ENCODE measurements at regions not wholly inside any gene's neighbourhood (a gene's known extent, or its start where the extent isn't known, plus 50 kb on each side); places are given as distances from the start of the nearest gene placed in this dataset.

- Histone ChIP-seq H3K27me3 (ENCODE audit: insufficient read depth, low read length) (no peaks in the 10 kb centered on the region), H3K4me1 (ENCODE audit: insufficient read depth, low read length, severe bottlenecking) (no peaks in the 10 kb centered on the region), H3K9me2 (ENCODE audit: low read depth, low read length) (no peaks in the 10 kb centered on the region), H3K9ac (ENCODE audit: low read length) (no peak overlapping the region), H3K4me2 (ENCODE audit: low read length) (no peak overlapping the region), H3F3A (ENCODE audit: insufficient read depth, low read length) (no peaks in the 10 kb centered on the region), H3K36me3 (ENCODE audit: insufficient read depth, low read length) (no peaks in the 10 kb centered on the region), H3K9me3 (ENCODE audit: low read length) (no peaks in the 10 kb centered on the region), H3K27ac (ENCODE audit: low read depth, low read length, poor library complexity, severe bottlenecking) (no peak overlapping the region), H2AFZ (ENCODE audit: low read length) (no peak overlapping the region), H3K4me3 (ENCODE audit: low read depth, low read length, poor library complexity, severe bottlenecking) (no peak overlapping the region), H3K79me2 (ENCODE audit: insufficient read depth, low read length) (no peaks in the 10 kb centered on the region), H4K20me1 (ENCODE audit: insufficient read depth, low read length) (no peaks in the 10 kb centered on the region)
- no peak for TF ChIP-seq EZH2 (IDR thresholded peaks at IDR 0.05; ENCODE audit: borderline replicate concordance, low read length)
- no peak for TF ChIP-seq CTCF (IDR thresholded peaks at IDR 0.05; ENCODE audit: low read length)
These were observed 299.9 kb upstream of the LYZL1 start for GRCh38 chr10:28988980-28989379.

GRCh38 chr10:28991333-28992270 is 297.3 kb upstream of the LYZL1 start:
- H3K36me3 ChIP-seq (ENCODE audit: insufficient read depth, low read length): no peaks in the 10 kb centered on the region
- H3K4me2 ChIP-seq (ENCODE audit: low read length): no peak overlapping the region
- H2AFZ ChIP-seq (ENCODE audit: low read length): no peak overlapping the region
- H3K9me3 ChIP-seq (ENCODE audit: low read length): no peaks in the 10 kb centered on the region
- no peaks in the 10 kb centered on the region for H3F3A ChIP-seq (ENCODE audit: insufficient read depth, low read length)
- H3K9ac ChIP-seq (ENCODE audit: low read length): no peak overlapping the region
- H3K4me3 ChIP-seq (ENCODE audit: low read depth, low read length, poor library complexity, severe bottlenecking): no peak overlapping the region
- no peaks in the 10 kb centered on the region for H3K79me2 ChIP-seq (ENCODE audit: insufficient read depth, low read length)
- H4K20me1 ChIP-seq (ENCODE audit: insufficient read depth, low read length): no peaks in the 10 kb centered on the region
- H3K4me1 ChIP-seq (ENCODE audit: insufficient read depth, low read length, severe bottlenecking): no peaks in the 10 kb centered on the region
- H3K9me2 ChIP-seq (ENCODE audit: low read depth, low read length): no peaks in the 10 kb centered on the region
- H3K27me3 ChIP-seq (ENCODE audit: insufficient read depth, low read length): no peaks in the 10 kb centered on the region
- TF ChIP-seq EZH2 (IDR thresholded peaks at IDR 0.05; ENCODE audit: borderline replicate concordance, low read length): no peak
- TF ChIP-seq CTCF (IDR thresholded peaks at IDR 0.05; ENCODE audit: low read length): peak; percentile 76; the same call in 1 of the 2 replicates
- no peak overlapping the region for H3K27ac ChIP-seq (ENCODE audit: low read depth, low read length, poor library complexity, severe bottlenecking)

GRCh38 chr10:28993056-28993455 is 295.8 kb upstream of the LYZL1 start:
- Histone ChIP-seq H3K27me3 (ENCODE audit: insufficient read depth, low read length) (no peaks in the 10 kb centered on the region), H3K4me3 (ENCODE audit: low read depth, low read length, poor library complexity, severe bottlenecking) (no peak overlapping the region), H3K79me2 (ENCODE audit: insufficient read depth, low read length) (no peaks in the 10 kb centered on the region), H3K9me3 (ENCODE audit: low read length) (no peaks in the 10 kb centered on the region), H3K9ac (ENCODE audit: low read length) (no peak overlapping the region), H3K36me3 (ENCODE audit: insufficient read depth, low read length) (no peaks in the 10 kb centered on the region), H2AFZ (ENCODE audit: low read length) (no peak overlapping the region), H3F3A (ENCODE audit: insufficient read depth, low read length) (no peaks in the 10 kb centered on the region), H4K20me1 (ENCODE audit: insufficient read depth, low read length) (no peaks in the 10 kb centered on the region), H3K4me2 (ENCODE audit: low read length) (no peak overlapping the region), H3K4me1 (ENCODE audit: insufficient read depth, low read length, severe bottlenecking) (no peaks in the 10 kb centered on the region), H3K9me2 (ENCODE audit: low read depth, low read length) (no peaks in the 10 kb centered on the region), H3K27ac (ENCODE audit: low read depth, low read length, poor library complexity, severe bottlenecking) (no peak overlapping the region)
- no peak for TF ChIP-seq EZH2 (IDR thresholded peaks at IDR 0.05; ENCODE audit: borderline replicate concordance, low read length)
- no peak for TF ChIP-seq CTCF (IDR thresholded peaks at IDR 0.05; ENCODE audit: low read length)

All from OCI-LY1 (cell line).